ENCODE measurements at regions not wholly inside any gene's neighbourhood (a gene's known extent, or its start where the extent isn't known, plus 50 kb on each side); places are given as distances from the start of the nearest gene placed in this dataset.

DNA sequence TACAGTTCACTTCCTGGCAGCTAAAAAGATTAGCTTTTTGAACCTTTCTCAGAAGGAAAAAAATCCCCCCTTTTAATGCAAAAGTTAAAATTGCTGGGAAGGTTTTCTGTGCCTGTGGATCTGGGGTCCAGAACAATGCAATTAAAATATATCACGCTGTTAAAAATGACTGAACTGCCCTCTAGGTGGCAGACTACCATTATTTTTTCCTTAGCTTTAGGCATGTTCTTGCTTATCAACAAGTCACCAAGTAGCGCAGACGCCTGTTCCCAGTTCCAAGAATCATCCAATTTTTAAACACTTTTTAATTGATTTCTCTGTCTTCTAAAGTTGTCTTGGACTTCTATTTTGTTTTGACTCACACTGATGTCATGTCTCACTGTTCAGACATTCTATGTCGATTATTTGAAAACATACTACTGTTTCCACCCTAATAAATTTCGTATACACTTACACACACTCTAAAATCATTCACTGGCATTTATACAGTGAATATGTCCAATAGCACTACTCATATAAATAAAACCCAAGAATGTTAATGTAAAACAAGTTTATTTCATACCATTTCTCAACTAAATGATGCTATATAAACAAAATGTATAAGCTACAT is 661.6 kb downstream of the RAPGEF2 start:
- no peak for TF ChIP-seq EZH2phosphoT487 (IDR thresholded peaks at IDR 0.05; ENCODE audit: low read length)
- TF ChIP-seq, protein P1, sequence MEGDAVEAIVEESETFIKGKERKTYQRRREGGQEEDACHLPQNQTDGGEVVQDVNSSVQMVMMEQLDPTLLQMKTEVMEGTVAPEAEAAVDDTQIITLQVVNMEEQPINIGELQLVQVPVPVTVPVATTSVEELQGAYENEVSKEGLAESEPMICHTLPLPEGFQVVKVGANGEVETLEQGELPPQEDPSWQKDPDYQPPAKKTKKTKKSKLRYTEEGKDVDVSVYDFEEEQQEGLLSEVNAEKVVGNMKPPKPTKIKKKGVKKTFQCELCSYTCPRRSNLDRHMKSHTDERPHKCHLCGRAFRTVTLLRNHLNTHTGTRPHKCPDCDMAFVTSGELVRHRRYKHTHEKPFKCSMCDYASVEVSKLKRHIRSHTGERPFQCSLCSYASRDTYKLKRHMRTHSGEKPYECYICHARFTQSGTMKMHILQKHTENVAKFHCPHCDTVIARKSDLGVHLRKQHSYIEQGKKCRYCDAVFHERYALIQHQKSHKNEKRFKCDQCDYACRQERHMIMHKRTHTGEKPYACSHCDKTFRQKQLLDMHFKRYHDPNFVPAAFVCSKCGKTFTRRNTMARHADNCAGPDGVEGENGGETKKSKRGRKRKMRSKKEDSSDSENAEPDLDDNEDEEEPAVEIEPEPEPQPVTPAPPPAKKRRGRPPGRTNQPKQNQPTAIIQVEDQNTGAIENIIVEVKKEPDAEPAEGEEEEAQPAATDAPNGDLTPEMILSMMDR (IDR thresholded peaks at IDR 0.05; ENCODE audit: low read length), result peak; percentile 61
- TF ChIP-seq EZH2 (optimal IDR thresholded peaks at IDR 0.05; ENCODE audit: low read depth, low read length), result no peak

Measured in MM.1S (cell line).